Gastroesophageal sphincter (tissue), 4 donors: ENCODE measurements at regions not wholly inside any gene's neighbourhood (a gene's known extent, or its start where the extent isn't known, plus 50 kb on each side); places are given as distances from the start of the nearest gene placed in this dataset.

Experiments used
- ATAC-seq: fragments of 150-250 bp; one replicate; pipeline ENCODE4 v1.9.1; 2016; ENCODE audit warnings: mild to moderate bottlenecking, moderate library complexity
- H3K27ac ChIP-seq, 4 donors: fragments of 200-600 bp; sonication (generic) in 3 of 4; 1 replicate in 3 of 4; 2 replicates in 1 of 4; pipeline ENCODE4 v1.5.1; 2016 to 2019
- H3K27me3 ChIP-seq: fragments of 200-600 bp; sonication (generic); one replicate; pipeline ENCODE4 v1.5.1; 2019
- H3K36me3 ChIP-seq, 2 donors: fragments of 200-600 bp; sonication (generic); one replicate each; pipeline ENCODE4 v1.5.1; 2019; ENCODE audit warnings: control low read depth in 1 of 2
- H3K4me1 ChIP-seq, 3 donors: fragments of 200-600 bp; sonication (generic); 1 replicate in 2 of 3; 2 replicates in 1 of 3; pipeline ENCODE4 v1.5.1; 2016 to 2019; ENCODE audit warnings: control low read depth in 2 of 3
- H3K4me3 ChIP-seq, 2 donors: fragments of 200-600 bp; sonication (generic); one replicate each; pipeline ENCODE4 v1.5.1; 2019; ENCODE audit warnings: mild to moderate bottlenecking in 1 of 2, moderate library complexity in 1 of 2
- H3K9me3 ChIP-seq, 3 donors: fragments of 200-600 bp; sonication (generic); one replicate each; pipeline ENCODE4 v1.5.1; 2017 to 2019; ENCODE audit warnings: control low read depth in 2 of 3
- EP300 ChIP-seq: sonication (generic); formaldehyde crosslinking; IDR thresholded peaks from one replicate; pipeline ENCODE4 v1.6.1; 2017; ENCODE audit warnings: antibody characterized with exemption, mild to moderate bottlenecking
- POLR2A ChIP-seq, 2 donors: fragments of 450-650 bp; IDR thresholded peaks; one replicate each; pipeline ENCODE4 v1.6.1; 2017; ENCODE audit warnings: antibody characterized with exemption in 2 of 2, mild to moderate bottlenecking in 2 of 2, moderate library complexity in 1 of 2
- POLR2AphosphoS5 ChIP-seq: sonication (generic); formaldehyde crosslinking; IDR thresholded peaks from one replicate; pipeline ENCODE4 v1.6.1; 2017; ENCODE audit warnings: antibody characterized with exemption
- WGBS, 2 donors: methylation state at CpG; one replicate each; pipeline ENCODE4 v1.1.5; 2018; ENCODE audit warnings: low coverage in 1 of 2; 5-methylcytosine and 5-hydroxymethylcytosine counted together
- TF ChIP-seq, protein P1 (sequence below), 4 experiments: fragments of 200-600 bp in 2 of 4; fragments of 450-650 bp in 2 of 4; sonication (generic) in 1 of 4; IDR thresholded peaks; one replicate each; pipeline ENCODE4 v1.5.1; 2017 to 2019; ENCODE audit warnings: antibody characterized with exemption in 4 of 4, mild to moderate bottlenecking in 2 of 4, moderate library complexity in 2 of 4

DNA sequence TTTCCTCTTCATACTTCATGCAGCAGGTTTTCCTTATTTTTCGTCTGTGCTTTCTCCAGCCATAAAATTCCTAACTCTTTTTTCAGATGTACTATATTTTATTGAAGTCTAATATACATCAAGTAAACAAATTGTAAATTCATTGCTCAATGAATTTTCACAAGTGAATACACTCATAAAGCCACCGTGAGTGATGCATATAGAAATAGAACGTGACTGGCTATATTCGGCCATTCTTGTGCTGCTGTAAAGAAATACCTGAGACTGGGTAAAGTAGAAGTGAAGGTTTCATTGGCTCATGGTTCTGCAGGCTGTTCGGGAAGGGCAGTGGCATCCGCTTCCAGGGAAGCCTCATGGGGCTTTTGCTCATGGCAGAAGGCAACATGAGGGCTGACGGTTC, 868.4 kb upstream of the EEF2KMT start:
- H3K27ac ChIP-seq: no peak overlapping the region
- peaks cover 0 to 15% (median 0%) of the 10 kb centered on the region in 3 donors for H3K9me3 ChIP-seq
- TF ChIP-seq, protein P1, sequence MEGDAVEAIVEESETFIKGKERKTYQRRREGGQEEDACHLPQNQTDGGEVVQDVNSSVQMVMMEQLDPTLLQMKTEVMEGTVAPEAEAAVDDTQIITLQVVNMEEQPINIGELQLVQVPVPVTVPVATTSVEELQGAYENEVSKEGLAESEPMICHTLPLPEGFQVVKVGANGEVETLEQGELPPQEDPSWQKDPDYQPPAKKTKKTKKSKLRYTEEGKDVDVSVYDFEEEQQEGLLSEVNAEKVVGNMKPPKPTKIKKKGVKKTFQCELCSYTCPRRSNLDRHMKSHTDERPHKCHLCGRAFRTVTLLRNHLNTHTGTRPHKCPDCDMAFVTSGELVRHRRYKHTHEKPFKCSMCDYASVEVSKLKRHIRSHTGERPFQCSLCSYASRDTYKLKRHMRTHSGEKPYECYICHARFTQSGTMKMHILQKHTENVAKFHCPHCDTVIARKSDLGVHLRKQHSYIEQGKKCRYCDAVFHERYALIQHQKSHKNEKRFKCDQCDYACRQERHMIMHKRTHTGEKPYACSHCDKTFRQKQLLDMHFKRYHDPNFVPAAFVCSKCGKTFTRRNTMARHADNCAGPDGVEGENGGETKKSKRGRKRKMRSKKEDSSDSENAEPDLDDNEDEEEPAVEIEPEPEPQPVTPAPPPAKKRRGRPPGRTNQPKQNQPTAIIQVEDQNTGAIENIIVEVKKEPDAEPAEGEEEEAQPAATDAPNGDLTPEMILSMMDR (IDR thresholded peaks at IDR 0.05): no peak
- TF ChIP-seq EP300 (no peak), POLR2AphosphoS5 (no peak), POLR2A (IDR thresholded peaks at IDR 0.05) (no peak)
- no peaks in the 10 kb centered on the region for H3K4me1 ChIP-seq
- no peak for ATAC-seq
- no peak overlapping the region for H3K4me3 ChIP-seq
- WGBS, 2 donors: 43 to 64% methylated on average over 1 to 7 of the region's 7 CpGs
- H3K36me3 ChIP-seq: no peaks in the 10 kb centered on the region
- H3K27me3 ChIP-seq: peaks cover 10% of the 10 kb centered on the region

DNA sequence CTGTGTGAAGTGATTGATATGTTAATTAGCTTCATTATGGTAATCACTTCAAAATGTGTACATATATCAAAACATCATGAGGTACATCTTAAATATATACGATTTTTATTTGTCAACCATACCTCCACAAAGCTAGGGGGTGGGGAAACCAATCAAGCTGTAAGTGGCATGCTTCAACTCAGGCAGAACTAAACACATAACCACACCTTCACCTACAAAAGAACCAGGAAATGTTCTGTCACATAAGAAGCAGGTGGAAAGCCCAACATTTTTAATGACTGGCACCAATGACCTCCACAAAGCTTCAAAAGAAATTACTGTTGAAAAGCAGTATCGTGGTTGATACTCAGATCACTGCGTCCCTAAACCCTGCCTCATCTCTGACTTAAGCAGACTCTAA, 867.7 kb upstream of the EEF2KMT start:
- ATAC-seq: no peak
- Histone ChIP-seq H3K36me3 (no peaks in the 10 kb centered on the region), H3K4me3 (no peak overlapping the region), H3K27me3 (peaks cover 3% of the 10 kb centered on the region), H3K27ac (no peak overlapping the region), H3K9me3 (peaks cover 0 to 15% (median 0%) of the 10 kb centered on the region in 3 donors), H3K4me1 (no peaks in the 10 kb centered on the region)
- no peak for TF ChIP-seq POLR2A (IDR thresholded peaks at IDR 0.05)
- WGBS, 2 donors: 75 to 85% methylated on average over 1 to 3 of the region's 3 CpGs

DNA sequence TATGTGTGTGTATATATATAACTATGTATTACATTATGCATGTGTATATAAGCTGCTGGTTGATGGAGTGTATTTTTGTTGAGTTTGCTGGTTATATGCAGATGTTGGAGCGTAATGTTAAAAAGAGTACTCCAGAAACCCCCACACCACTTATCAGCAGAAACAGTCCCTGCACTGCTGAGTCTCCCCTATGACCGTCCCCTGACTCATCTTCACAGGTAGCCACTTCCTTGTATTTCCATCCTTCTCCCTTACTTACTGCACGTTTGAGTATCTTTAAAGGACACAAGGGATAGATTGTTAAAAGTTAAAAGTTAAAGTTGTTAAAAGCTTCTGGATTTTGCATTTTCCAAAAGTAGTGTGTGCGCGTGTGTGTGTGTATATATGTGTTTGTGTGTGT, 853.9 kb upstream of the EEF2KMT start:
- 79 to 80% methylated on average over 5 of the region's 5 CpGs for WGBS, 2 donors
- no peaks in the 10 kb centered on the region for H3K36me3 ChIP-seq

DNA sequence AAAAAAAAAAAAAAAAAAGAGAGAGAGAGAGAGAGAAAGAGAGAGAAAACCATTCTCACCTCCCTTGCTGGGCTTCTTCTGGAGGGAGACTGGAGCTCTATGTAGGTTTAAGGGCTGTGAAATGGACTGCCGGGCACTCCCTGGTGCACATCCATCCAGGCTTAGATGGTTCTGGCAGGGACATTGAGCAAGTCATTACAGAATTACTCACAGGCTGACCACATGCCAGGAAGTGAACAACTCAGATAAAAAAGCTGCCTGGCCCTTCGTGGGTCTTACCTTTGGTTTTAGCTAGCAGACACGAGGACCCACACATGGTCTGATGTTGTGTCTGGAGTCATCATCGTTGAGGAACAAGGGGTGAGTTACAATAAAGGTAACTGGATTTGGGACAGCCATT, 847.4 kb upstream of the EEF2KMT start:
- Histone ChIP-seq H3K36me3 (no peaks in the 10 kb centered on the region), H3K9me3 (peaks cover 0 to 35% (median 0%) of the 10 kb centered on the region in 3 donors), H3K27ac (no peak overlapping the region), H3K27me3 (no peaks in the 10 kb centered on the region), H3K4me3 (no peak overlapping the region), H3K4me1 (no peaks in the 10 kb centered on the region)
- TF ChIP-seq, protein P1 (IDR thresholded peaks at IDR 0.05): no peak
- TF ChIP-seq EP300 (no peak), POLR2A (IDR thresholded peaks at IDR 0.05) (no peak)
- WGBS, 2 donors: 46 to 100% methylated on average over 1 to 3 of the region's 4 CpGs
- ATAC-seq: no peak

More for the DNA sequence above, 853.9 kb upstream of the EEF2KMT start:
- no peaks in the 10 kb centered on the region for H3K4me1 ChIP-seq
- H3K27ac ChIP-seq: no peak overlapping the region
- no peak for TF ChIP-seq EP300
- TF ChIP-seq, protein P1 (IDR thresholded peaks at IDR 0.05): no peak
- TF ChIP-seq POLR2A (IDR thresholded peaks at IDR 0.05): no peak
- TF ChIP-seq POLR2AphosphoS5: no peak
- no peaks in the 10 kb centered on the region for H3K9me3 ChIP-seq
- no peak overlapping the region for H3K4me3 ChIP-seq
- no peak for ATAC-seq
- no peaks in the 10 kb centered on the region for H3K27me3 ChIP-seq

DNA sequence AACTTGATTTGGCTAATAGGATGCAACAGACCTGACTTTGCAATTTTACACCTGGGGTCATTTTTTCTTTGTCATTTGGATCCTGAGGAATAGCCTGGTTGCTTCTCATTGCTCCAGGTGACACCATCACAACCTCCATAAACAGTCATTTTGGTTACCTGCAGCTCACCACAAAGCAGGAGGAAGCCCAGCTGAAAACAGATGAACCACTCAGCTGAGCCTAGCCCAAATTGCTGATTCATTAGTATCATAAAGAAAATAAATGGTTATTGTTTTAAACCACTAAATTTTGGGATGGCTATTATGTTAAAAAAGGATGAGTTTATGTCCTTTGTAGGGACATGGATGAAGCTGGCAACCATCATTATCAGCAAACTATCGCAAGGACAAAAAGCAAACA, 841.0 kb upstream of the EEF2KMT start:
- no peaks in the 10 kb centered on the region for H3K27me3 ChIP-seq
- WGBS, 2 donors: 91 to 100% methylated on average over 1 of the region's 1 CpG
- peaks cover 0 to 65% (median 0%) of the 10 kb centered on the region in 3 donors for H3K9me3 ChIP-seq
- H3K27ac ChIP-seq: no peak overlapping the region
- H3K4me3 ChIP-seq: no peak overlapping the region
- H3K36me3 ChIP-seq: no peaks in the 10 kb centered on the region
- ATAC-seq: no peak
- TF ChIP-seq POLR2AphosphoS5: no peak
- no peak for TF ChIP-seq EP300
- TF ChIP-seq POLR2A (IDR thresholded peaks at IDR 0.05): no peak
- TF ChIP-seq, protein P1 (IDR thresholded peaks at IDR 0.05): no peak
- H3K4me1 ChIP-seq: no peaks in the 10 kb centered on the region
